Hepatocyte (in vitro differentiated cells): ENCODE measurements at regions not wholly inside any gene's neighbourhood (a gene's known extent, or its start where the extent isn't known, plus 50 kb on each side); places are given as distances from the start of the nearest gene placed in this dataset.

Experiments used
- DNase-seq: peaks from one replicate; pipeline ENCODE4 v3.0.0-alpha.2; 2016; ENCODE audit warnings: low spot score
- H2AFZ ChIP-seq: fragments of 200-600 bp; sonication (generic); 2 replicates; pipeline ENCODE4 v1.6.0; 2016; ENCODE audit warnings: antibody characterized with exemption, mild to moderate bottlenecking
- H3K27ac ChIP-seq: fragments of 200-600 bp; sonication (generic); 2 replicates; pipeline ENCODE4 v1.5.1; 2016; ENCODE audit warnings: mild to moderate bottlenecking
- H3K27me3 ChIP-seq: fragments of 200-600 bp; sonication (generic); 2 replicates; pipeline ENCODE4 v1.6.1; 2016
- H3K36me3 ChIP-seq: fragments of 200-600 bp; sonication (generic); replicated peaks from 2 replicates; pipeline ENCODE4 v1.5.1; 2016; ENCODE audit warnings: low read depth; ENCODE audit not compliant: insufficient read depth
- H3K4me1 ChIP-seq: fragments of 200-600 bp; sonication (generic); 2 replicates; pipeline ENCODE4 v1.5.1; 2016; ENCODE audit warnings: mild to moderate bottlenecking, moderate library complexity; ENCODE audit not compliant: insufficient read depth
- H3K4me2 ChIP-seq: fragments of 200-600 bp; sonication (generic); 2 replicates; pipeline ENCODE4 v1.6.0; 2016
- H3K4me3 ChIP-seq: fragments of 200-600 bp; sonication (generic); 2 replicates; pipeline ENCODE4 v1.5.1; 2016; ENCODE audit warnings: mild to moderate bottlenecking
- H3K79me2 ChIP-seq: fragments of 200-600 bp; sonication (generic); 2 replicates; pipeline ENCODE4 v1.6.0; 2017; ENCODE audit warnings: mild to moderate bottlenecking
- H3K9me2 ChIP-seq: fragments of 200-600 bp; sonication (generic); replicated peaks from 2 replicates; pipeline ENCODE4 v1.6.0; 2017; ENCODE audit warnings: mild to moderate bottlenecking; ENCODE audit not compliant: insufficient read depth
- H3K9me3 ChIP-seq: fragments of 200-600 bp; sonication (generic); 2 replicates; pipeline ENCODE4 v1.5.1; 2016; ENCODE audit warnings: low read depth, mild to moderate bottlenecking
- H4K20me1 ChIP-seq: fragments of 200-600 bp; sonication (generic); 2 replicates; pipeline ENCODE4 v1.6.0; 2016; ENCODE audit warnings: mild to moderate bottlenecking; ENCODE audit not compliant: insufficient read depth, poor library complexity, severe bottlenecking
- EZH2 ChIP-seq: fragments of 200-600 bp; sonication (generic); IDR thresholded peaks from 2 replicates; pipeline ENCODE4 v1.6.1; 2016; ENCODE audit warnings: antibody characterized with exemption, mild to moderate bottlenecking, borderline replicate concordance
- EZH2phosphoT487 ChIP-seq: fragments of 200-600 bp; sonication (generic); IDR thresholded peaks from one replicate; pipeline ENCODE4 v1.6.1; 2018; ENCODE audit warnings: antibody characterized with exemption, mild to moderate bottlenecking, low read depth, moderate library complexity; ENCODE audit not compliant: unreplicated experiment, severe bottlenecking
- WGBS: methylation state at CpG from one replicate; pipeline ENCODE4 v1.1.6; 2016; ENCODE audit warnings: low lambda C conversion rate; ENCODE audit errors: missing lambda C conversion rate; 5-methylcytosine and 5-hydroxymethylcytosine counted together
- TF ChIP-seq, protein P1 (sequence below): fragments of 200-600 bp; sonication (generic); IDR thresholded peaks from 2 replicates; pipeline ENCODE4 v1.5.1; 2016; ENCODE audit warnings: antibody characterized with exemption, mild to moderate bottlenecking; ENCODE audit not compliant: poor library complexity

DNA sequence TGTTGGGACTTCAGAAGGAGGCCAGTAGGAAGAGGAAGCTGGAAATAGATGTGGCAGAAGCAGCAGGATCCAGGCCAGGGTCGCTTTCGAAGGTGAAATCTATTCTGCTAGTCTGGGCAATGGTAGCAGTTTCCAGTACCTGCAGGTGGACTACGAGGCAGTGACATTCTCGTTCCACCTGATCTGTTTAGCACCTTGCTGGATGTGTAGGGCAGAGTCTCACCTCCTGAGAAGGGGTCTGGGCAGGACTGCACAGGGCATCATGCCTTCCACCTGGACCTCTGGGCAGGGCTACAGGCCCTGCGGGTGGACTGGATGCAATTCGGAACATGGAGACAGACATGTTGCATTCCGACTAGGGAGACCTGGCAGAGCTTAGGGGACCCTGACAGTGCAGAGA is 254.8 kb upstream of the ZNF32 start:
- H3K79me2 ChIP-seq: no peaks in the 10 kb centered on the region
- no peak overlapping the region for H3K4me2 ChIP-seq
- DNase-seq: no peak
- H3K36me3 ChIP-seq: no peaks in the 10 kb centered on the region
- no peaks in the 10 kb centered on the region for H3K4me1 ChIP-seq
- H3K9me3 ChIP-seq: no peaks in the 10 kb centered on the region
- H3K9me2 ChIP-seq: no peaks in the 10 kb centered on the region
- no peak overlapping the region for H3K27ac ChIP-seq
- H4K20me1 ChIP-seq: no peaks in the 10 kb centered on the region
- TF ChIP-seq, protein P1, sequence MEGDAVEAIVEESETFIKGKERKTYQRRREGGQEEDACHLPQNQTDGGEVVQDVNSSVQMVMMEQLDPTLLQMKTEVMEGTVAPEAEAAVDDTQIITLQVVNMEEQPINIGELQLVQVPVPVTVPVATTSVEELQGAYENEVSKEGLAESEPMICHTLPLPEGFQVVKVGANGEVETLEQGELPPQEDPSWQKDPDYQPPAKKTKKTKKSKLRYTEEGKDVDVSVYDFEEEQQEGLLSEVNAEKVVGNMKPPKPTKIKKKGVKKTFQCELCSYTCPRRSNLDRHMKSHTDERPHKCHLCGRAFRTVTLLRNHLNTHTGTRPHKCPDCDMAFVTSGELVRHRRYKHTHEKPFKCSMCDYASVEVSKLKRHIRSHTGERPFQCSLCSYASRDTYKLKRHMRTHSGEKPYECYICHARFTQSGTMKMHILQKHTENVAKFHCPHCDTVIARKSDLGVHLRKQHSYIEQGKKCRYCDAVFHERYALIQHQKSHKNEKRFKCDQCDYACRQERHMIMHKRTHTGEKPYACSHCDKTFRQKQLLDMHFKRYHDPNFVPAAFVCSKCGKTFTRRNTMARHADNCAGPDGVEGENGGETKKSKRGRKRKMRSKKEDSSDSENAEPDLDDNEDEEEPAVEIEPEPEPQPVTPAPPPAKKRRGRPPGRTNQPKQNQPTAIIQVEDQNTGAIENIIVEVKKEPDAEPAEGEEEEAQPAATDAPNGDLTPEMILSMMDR: no peak
- TF ChIP-seq EZH2phosphoT487: no peak
- no peak for TF ChIP-seq EZH2
- no peak overlapping the region for H2AFZ ChIP-seq
- no peaks in the 10 kb centered on the region for H3K27me3 ChIP-seq
- H3K4me3 ChIP-seq: no peak overlapping the region
- WGBS: 85% methylated on average over 7 of the region's 7 CpGs

DNA sequence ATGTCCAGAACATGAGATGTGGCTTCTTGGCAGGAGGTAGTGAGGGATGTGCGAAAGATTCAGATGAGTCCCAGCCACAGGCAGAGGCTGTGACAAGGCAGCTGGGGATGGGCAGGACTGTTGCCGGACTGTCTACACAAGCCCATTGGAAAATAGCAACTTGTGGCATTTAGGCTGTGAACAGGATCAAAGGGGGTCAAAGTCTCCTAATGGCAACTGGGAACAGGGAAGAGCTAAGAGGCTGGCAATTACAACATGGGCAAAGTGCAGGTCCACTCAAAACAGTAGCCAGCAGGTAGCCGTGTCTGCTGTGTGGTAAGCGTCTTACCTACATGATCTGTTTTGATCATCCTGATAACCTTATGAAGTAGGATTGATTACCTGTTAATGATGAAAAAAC is 254.2 kb upstream of the ZNF32 start:
- no peaks in the 10 kb centered on the region for H3K9me3 ChIP-seq
- TF ChIP-seq, protein P1: no peak
- TF ChIP-seq EZH2 (no peak), EZH2phosphoT487 (no peak)
- no peaks in the 10 kb centered on the region for H4K20me1 ChIP-seq
- H3K27ac ChIP-seq: no peak overlapping the region
- no peak overlapping the region for H2AFZ ChIP-seq
- H3K9me2 ChIP-seq: no peaks in the 10 kb centered on the region
- no peaks in the 10 kb centered on the region for H3K27me3 ChIP-seq
- no peaks in the 10 kb centered on the region for H3K79me2 ChIP-seq
- no peak overlapping the region for H3K4me3 ChIP-seq
- 76% methylated on average over 4 of the region's 4 CpGs for WGBS
- no peaks in the 10 kb centered on the region for H3K4me1 ChIP-seq
- H3K4me2 ChIP-seq: no peak overlapping the region
- H3K36me3 ChIP-seq: no peaks in the 10 kb centered on the region
- DNase-seq: peak; percentile 53

DNA sequence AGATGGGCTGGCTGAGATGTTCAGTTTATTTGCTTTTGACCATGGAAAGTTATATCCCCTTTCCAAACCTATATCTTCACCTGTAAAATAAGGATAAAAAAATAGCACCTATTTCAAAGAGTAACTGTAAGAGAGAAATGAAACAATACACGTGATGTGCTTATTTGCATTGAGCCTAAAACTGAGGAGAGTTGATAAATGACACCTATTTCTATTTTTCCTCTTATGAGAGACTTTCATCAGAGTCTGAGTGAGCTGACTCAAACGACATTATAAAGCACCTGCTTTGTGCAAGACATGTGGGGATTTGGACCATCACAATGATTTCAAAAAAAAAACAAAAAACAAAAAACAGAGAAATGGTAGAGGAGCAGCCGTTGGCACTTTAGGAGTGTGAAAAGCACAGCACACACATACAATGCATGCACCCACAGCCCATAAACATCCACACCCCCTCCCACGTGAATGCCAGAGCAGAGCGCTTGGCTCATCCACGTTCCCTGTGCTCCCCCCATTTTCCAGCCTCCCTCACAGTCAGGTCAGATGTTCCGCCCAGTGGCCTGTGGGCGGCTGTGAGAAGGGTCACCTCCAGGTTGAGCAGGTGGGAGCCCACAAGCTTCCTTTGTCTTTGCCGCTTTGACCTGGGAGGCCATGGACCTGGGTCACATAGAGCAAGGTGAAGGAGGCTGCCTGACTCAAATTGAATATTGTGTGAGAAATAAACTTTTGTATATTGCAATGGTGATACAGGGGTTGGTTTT is 253.2 kb upstream of the ZNF32 start:
- Histone ChIP-seq H3K4me3 (no peak overlapping the region), H3K27ac (no peak overlapping the region), H3K9me3 (no peaks in the 10 kb centered on the region), H2AFZ (no peak overlapping the region), H3K4me2 (no peak overlapping the region), H3K79me2 (no peaks in the 10 kb centered on the region), H3K9me2 (no peaks in the 10 kb centered on the region), H4K20me1 (no peaks in the 10 kb centered on the region), H3K27me3 (no peaks in the 10 kb centered on the region), H3K36me3 (no peaks in the 10 kb centered on the region), H3K4me1 (no peaks in the 10 kb centered on the region)
- WGBS: 90% methylated on average over 9 of the region's 9 CpGs
- DNase-seq: no peak
- TF ChIP-seq EZH2 (no peak), EZH2phosphoT487 (no peak)
- TF ChIP-seq, protein P1: no peak
